ENCODE measurements at regions not wholly inside any gene's neighbourhood (a gene's known extent, or its start where the extent isn't known, plus 50 kb on each side); places are given as distances from the start of the nearest gene placed in this dataset.
"Not testable (repeated sequence)": the region's sequence is repeated elsewhere in the genome, so short reads cannot be mapped to it uniquely, and the experiment has no call there.

DNA sequence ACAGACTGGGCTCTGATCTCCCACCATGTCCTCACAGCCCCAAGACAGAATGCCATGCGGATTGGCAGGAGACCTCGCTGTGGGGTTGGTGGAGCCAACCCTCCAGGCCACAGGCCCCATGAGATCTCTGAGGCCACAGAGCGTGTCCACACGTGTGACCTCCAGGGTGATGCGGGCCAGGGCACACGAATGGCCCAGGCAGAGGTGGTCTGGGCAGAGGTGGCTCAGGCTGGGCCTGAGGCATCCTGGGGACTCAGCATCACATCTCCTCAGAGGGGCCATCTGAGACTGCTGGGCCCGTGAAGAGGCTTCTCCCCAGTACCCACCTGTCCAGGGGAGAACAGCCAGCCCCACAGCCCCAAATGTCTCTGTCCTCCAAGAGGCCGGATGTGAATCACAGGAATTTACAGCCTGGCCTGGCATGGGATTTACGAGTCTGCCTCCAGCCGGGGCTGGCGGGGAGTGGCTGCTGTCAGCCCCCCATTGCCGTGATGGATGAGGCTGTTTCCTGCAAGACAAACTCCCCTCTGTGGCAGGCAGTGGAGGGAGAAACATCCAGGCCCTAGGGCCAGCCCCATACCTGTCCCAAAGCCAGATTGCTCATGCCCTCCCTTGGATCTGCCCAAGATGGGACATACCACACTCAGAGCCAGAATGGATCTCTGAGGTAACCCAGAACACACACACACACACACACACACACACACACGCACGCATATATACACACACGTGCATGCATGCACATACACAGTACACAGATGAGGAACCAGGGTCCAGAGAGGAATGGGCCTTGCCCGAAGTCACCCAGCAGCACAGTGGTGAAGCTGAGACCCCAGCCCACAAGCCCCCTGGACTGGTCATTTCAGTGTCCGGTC is 208.3 kb downstream of the TBC1D2B start:
- Histone ChIP-seq H2AFZ (ENCODE audit: low read depth, low read length) (no peak overlapping the region), H3K27me3 (ENCODE audit: insufficient read depth, low read depth, low read length) (no peaks in the 10 kb centered on the region), H3K4me3 (ENCODE audit: low read length) (no peak overlapping the region), H4K20me1 (ENCODE audit: insufficient read depth) (no peaks in the 10 kb centered on the region), H3K9ac (ENCODE audit: low read length) (no peak overlapping the region), H3K4me2 (ENCODE audit: low read length) (no peak overlapping the region), H3K79me2 (replicated peaks; ENCODE audit: insufficient read depth, low read length) (no peaks in the 10 kb centered on the region), H3K9me2 (ENCODE audit: insufficient read depth, low read length) (no peaks in the 10 kb centered on the region), H3K36me3 (ENCODE audit: insufficient read depth, low read length) (no peaks in the 10 kb centered on the region), H3F3A (ENCODE audit: insufficient read depth, low read length, poor library complexity, severe bottlenecking) (no peaks in the 10 kb centered on the region), H3K27ac (ENCODE audit: low read length) (no peak overlapping the region), H3K9me3 (ENCODE audit: low read length) (no peaks in the 10 kb centered on the region)
- TF ChIP-seq EP300 (conservative IDR thresholded peaks at IDR 0.05; ENCODE audit: poor library complexity, severe bottlenecking) (no peak), MXI1 (conservative IDR thresholded peaks at IDR 0.05; ENCODE audit: poor library complexity, severe bottlenecking) (no peak), SMC3 (conservative IDR thresholded peaks at IDR 0.05; ENCODE audit: poor library complexity) (no peak), RAD21 (conservative IDR thresholded peaks at IDR 0.05) (no peak), TAF1 (IDR thresholded peaks at IDR 0.05; ENCODE audit: low read depth) (no peak), POLR2AphosphoS5 (IDR thresholded peaks at IDR 0.05) (no peak), EZH2 (IDR thresholded peaks at IDR 0.05; ENCODE audit: borderline replicate concordance, insufficient read depth, low read length, poor library complexity, severe bottlenecking) (no peak)
- TF ChIP-seq, protein P1, sequence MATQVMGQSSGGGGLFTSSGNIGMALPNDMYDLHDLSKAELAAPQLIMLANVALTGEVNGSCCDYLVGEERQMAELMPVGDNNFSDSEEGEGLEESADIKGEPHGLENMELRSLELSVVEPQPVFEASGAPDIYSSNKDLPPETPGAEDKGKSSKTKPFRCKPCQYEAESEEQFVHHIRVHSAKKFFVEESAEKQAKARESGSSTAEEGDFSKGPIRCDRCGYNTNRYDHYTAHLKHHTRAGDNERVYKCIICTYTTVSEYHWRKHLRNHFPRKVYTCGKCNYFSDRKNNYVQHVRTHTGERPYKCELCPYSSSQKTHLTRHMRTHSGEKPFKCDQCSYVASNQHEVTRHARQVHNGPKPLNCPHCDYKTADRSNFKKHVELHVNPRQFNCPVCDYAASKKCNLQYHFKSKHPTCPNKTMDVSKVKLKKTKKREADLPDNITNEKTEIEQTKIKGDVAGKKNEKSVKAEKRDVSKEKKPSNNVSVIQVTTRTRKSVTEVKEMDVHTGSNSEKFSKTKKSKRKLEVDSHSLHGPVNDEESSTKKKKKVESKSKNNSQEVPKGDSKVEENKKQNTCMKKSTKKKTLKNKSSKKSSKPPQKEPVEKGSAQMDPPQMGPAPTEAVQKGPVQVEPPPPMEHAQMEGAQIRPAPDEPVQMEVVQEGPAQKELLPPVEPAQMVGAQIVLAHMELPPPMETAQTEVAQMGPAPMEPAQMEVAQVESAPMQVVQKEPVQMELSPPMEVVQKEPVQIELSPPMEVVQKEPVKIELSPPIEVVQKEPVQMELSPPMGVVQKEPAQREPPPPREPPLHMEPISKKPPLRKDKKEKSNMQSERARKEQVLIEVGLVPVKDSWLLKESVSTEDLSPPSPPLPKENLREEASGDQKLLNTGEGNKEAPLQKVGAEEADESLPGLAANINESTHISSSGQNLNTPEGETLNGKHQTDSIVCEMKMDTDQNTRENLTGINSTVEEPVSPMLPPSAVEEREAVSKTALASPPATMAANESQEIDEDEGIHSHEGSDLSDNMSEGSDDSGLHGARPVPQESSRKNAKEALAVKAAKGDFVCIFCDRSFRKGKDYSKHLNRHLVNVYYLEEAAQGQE (IDR thresholded peaks at IDR 0.05; ENCODE audit: borderline replicate concordance): no peak
- TF ChIP-seq, protein P2, sequence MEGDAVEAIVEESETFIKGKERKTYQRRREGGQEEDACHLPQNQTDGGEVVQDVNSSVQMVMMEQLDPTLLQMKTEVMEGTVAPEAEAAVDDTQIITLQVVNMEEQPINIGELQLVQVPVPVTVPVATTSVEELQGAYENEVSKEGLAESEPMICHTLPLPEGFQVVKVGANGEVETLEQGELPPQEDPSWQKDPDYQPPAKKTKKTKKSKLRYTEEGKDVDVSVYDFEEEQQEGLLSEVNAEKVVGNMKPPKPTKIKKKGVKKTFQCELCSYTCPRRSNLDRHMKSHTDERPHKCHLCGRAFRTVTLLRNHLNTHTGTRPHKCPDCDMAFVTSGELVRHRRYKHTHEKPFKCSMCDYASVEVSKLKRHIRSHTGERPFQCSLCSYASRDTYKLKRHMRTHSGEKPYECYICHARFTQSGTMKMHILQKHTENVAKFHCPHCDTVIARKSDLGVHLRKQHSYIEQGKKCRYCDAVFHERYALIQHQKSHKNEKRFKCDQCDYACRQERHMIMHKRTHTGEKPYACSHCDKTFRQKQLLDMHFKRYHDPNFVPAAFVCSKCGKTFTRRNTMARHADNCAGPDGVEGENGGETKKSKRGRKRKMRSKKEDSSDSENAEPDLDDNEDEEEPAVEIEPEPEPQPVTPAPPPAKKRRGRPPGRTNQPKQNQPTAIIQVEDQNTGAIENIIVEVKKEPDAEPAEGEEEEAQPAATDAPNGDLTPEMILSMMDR (IDR thresholded peaks at IDR 0.05; ENCODE audit: poor library complexity, severe bottlenecking): no peak

DNA sequence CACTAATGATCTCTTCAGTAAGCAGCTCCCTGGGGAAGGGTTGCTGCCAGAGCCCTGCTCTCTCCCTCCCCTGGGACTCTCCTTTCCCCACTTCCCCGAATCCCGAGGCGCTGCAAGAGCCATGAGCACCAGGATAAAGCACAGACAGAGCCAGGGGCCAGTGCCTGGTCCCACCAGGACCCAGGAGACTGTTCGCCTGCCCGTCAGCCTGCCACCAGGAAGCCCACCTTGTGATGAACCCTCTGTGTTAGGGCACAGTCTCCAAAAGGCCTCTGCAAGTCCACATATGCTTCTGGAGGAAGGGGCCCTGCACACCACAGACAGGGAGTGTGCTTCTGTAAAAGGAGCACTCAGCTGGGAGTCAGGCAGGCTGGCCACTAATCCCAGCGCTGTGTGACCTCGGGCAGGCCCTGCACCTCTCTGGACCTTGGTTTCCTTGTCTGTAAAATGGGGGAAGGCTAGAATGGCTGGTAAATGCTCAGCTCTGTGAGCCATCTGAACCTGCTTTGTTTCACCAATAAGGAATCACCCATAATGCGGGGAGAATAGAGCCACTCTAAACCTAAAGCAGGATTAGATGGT is 209.4 kb downstream of the TBC1D2B start:
- not testable (repeated sequence) for H3K4me3 ChIP-seq (ENCODE audit: low read length); H3K27ac ChIP-seq (ENCODE audit: low read length); H3F3A ChIP-seq (ENCODE audit: insufficient read depth, low read length, poor library complexity, severe bottlenecking); H4K20me1 ChIP-seq (ENCODE audit: insufficient read depth); H3K9me2 ChIP-seq (ENCODE audit: insufficient read depth, low read length); H3K79me2 ChIP-seq (replicated peaks; ENCODE audit: insufficient read depth, low read length); H2AFZ ChIP-seq (ENCODE audit: low read depth, low read length); H3K4me2 ChIP-seq (ENCODE audit: low read length); H3K36me3 ChIP-seq (ENCODE audit: insufficient read depth, low read length); H3K9ac ChIP-seq (ENCODE audit: low read length); H3K9me3 ChIP-seq (ENCODE audit: low read length); H3K27me3 ChIP-seq (ENCODE audit: insufficient read depth, low read depth, low read length)

Data from neural cell (in vitro differentiated cells).